GM19351 (cell line): ENCODE measurements at regions not wholly inside any gene's neighbourhood (a gene's known extent, or its start where the extent isn't known, plus 50 kb on each side); places are given as distances from the start of the nearest gene placed in this dataset.
"Not testable (repeated sequence)": the region's sequence is repeated elsewhere in the genome, so short reads cannot be mapped to it uniquely, and the experiment has no call there.

Experiments
- ATAC-seq: cut with Tn5 transposase; IDR thresholded peaks from one replicate; pipeline ENCODE4 v1.9.1; 2021; ENCODE audit warnings: mild to moderate bottlenecking, moderate library complexity; ENCODE audit not compliant: unreplicated experiment

GRCh38 chr16:22651111-22651817 lies 140.6 kb downstream of the NPIPB5 start:
- not testable (repeated sequence) for ATAC-seq

- no peak for ATAC-seq
Measured at GRCh38 chr16:22652463-22652845, 141.8 kb downstream of the NPIPB5 start.

GRCh38 chr16:22653876-22654275 lies 143.2 kb downstream of the NPIPB5 start:
- no peak for ATAC-seq

- ATAC-seq: not testable (repeated sequence)
Measured at GRCh38 chr16:22656573-22656972, 145.9 kb downstream of the NPIPB5 start.

- no peak for ATAC-seq
Measured at GRCh38 chr16:22659933-22660332, 149.2 kb downstream of the NPIPB5 start.

- ATAC-seq: no peak
Measured at GRCh38 chr16:22660441-22661160, 149.9 kb downstream of the NPIPB5 start.

GRCh38 chr16:22661161-22661647 lies 150.5 kb downstream of the NPIPB5 start:
- no peak for ATAC-seq

GRCh38 chr16:22662958-22663357 lies 151.0 kb upstream of the HS3ST2 start:
- not testable (repeated sequence) for ATAC-seq

GRCh38 chr16:22663389-22664064 lies 150.4 kb upstream of the HS3ST2 start:
- ATAC-seq: no peak

- ATAC-seq: no peak
Measured at GRCh38 chr16:22664132-22664531, 149.8 kb upstream of the HS3ST2 start.

GRCh38 chr16:22664561-22664997 lies 149.4 kb upstream of the HS3ST2 start:
- ATAC-seq: no peak

- no peak for ATAC-seq
Measured at GRCh38 chr16:22665048-22665797, 148.7 kb upstream of the HS3ST2 start.

- ATAC-seq: no peak
Measured at GRCh38 chr16:22665803-22666202, 148.2 kb upstream of the HS3ST2 start.

GRCh38 chr16:22668318-22668717 lies 145.6 kb upstream of the HS3ST2 start:
- no peak for ATAC-seq

- ATAC-seq: no peak
Measured at GRCh38 chr16:22670044-22670536, 143.9 kb upstream of the HS3ST2 start.

- ATAC-seq: no peak
Measured at GRCh38 chr16:22670551-22671041, 143.4 kb upstream of the HS3ST2 start.

- no peak for ATAC-seq
Measured at GRCh38 chr16:22671301-22672076, 142.5 kb upstream of the HS3ST2 start.

GRCh38 chr16:22672830-22673210 lies 141.1 kb upstream of the HS3ST2 start:
- no peak for ATAC-seq

GRCh38 chr16:22673421-22673831 lies 140.5 kb upstream of the HS3ST2 start:
- no peak for ATAC-seq

- no peak for ATAC-seq
Measured at GRCh38 chr16:22674832-22675191, 139.2 kb upstream of the HS3ST2 start.
